ENCODE measurements at regions not wholly inside any gene's neighbourhood (a gene's known extent, or its start where the extent isn't known, plus 50 kb on each side); places are given as distances from the start of the nearest gene placed in this dataset.

GRCh38 chr11:10917802-10918201, 59.9 kb upstream of the ZBED5 start (continued):
- TF ChIP-seq CBX8 (IDR thresholded peaks at IDR 0.05; ENCODE audit: borderline replicate concordance, low read depth, low read length), result no peak

All from H1 (cell line).